Urothelium cell line (cell line): ENCODE measurements at regions not wholly inside any gene's neighbourhood (a gene's known extent, or its start where the extent isn't known, plus 50 kb on each side); places are given as distances from the start of the nearest gene placed in this dataset.
"Not testable (repeated sequence)": the region's sequence is repeated elsewhere in the genome, so short reads cannot be mapped to it uniquely, and the experiment has no call there.

Source experiments
- DNase-seq: peaks from one replicate; pipeline ENCODE4 v3.0.0; 2011; ENCODE audit warnings: low spot score, mixed read lengths
- FAIRE-seq: peaks from 2 replicates; lab custom pipeline; 2011; peaks lifted over from hg19 to GRCh38; lab: Jason Lieb, UNC

- DNase-seq = no peak
- FAIRE-seq = no peak
These were observed 85.3 kb downstream of the TYW3 start for GRCh38 chr1:74818241-74818640.

- FAIRE-seq (no peak), DNase-seq (no peak)
These were observed 85.9 kb downstream of the TYW3 start for GRCh38 chr1:74818661-74819456.

GRCh38 chr1:74822851-74823401 lies 90.0 kb downstream of the TYW3 start:
- DNase-seq (no peak), FAIRE-seq (no peak)

GRCh38 chr1:74824497-74825107 lies 91.7 kb downstream of the TYW3 start:
- DNase-seq = no peak
- FAIRE-seq = no peak

GRCh38 chr1:74830766-74831165 lies 97.8 kb downstream of the TYW3 start:
- DNase-seq = no peak
- FAIRE-seq = no peak

- FAIRE-seq (no peak), DNase-seq (no peak)
These were observed 101.3 kb downstream of the TYW3 start for GRCh38 chr1:74834261-74834660.

GRCh38 chr1:74835051-74835450 lies 102.1 kb downstream of the TYW3 start:
- DNase-seq (no peak), FAIRE-seq (no peak)

GRCh38 chr1:74842726-74843125 lies 109.8 kb downstream of the TYW3 start:
- FAIRE-seq = no peak
- no peak for DNase-seq

- no peak for DNase-seq
- no peak for FAIRE-seq
These were observed 114.8 kb downstream of the TYW3 start for GRCh38 chr1:74847715-74848114.

- FAIRE-seq (no peak), DNase-seq (no peak)
These were observed 120.8 kb downstream of the TYW3 start for GRCh38 chr1:74853756-74854155.

- FAIRE-seq (no peak), DNase-seq (no peak)
These were observed 123.2 kb downstream of the TYW3 start for GRCh38 chr1:74856174-74856573.

GRCh38 chr1:74857676-74858075 lies 124.7 kb downstream of the TYW3 start:
- DNase-seq (no peak), FAIRE-seq (no peak)

GRCh38 chr1:74858136-74858535 lies 125.2 kb downstream of the TYW3 start:
- FAIRE-seq = no peak
- no peak for DNase-seq

GRCh38 chr1:74861867-74862266 lies 128.9 kb downstream of the TYW3 start:
- DNase-seq (no peak), FAIRE-seq (no peak)

- FAIRE-seq (no peak), DNase-seq (no peak)
These were observed 136.8 kb downstream of the TYW3 start for GRCh38 chr1:74869702-74870101.

- not testable (repeated sequence) for DNase-seq, FAIRE-seq
These were observed 144.4 kb downstream of the TYW3 start for GRCh38 chr1:74877366-74877765.

GRCh38 chr1:74895411-74895810 lies 162.5 kb downstream of the TYW3 start:
- no peak for FAIRE-seq
- no peak for DNase-seq

- DNase-seq (no peak), FAIRE-seq (no peak)
These were observed 175.2 kb downstream of the TYW3 start for GRCh38 chr1:74908131-74908530.

GRCh38 chr1:74908797-74909196 lies 175.8 kb downstream of the TYW3 start:
- DNase-seq (no peak), FAIRE-seq (no peak)

GRCh38 chr1:74913978-74914377 lies 181.0 kb downstream of the TYW3 start:
- FAIRE-seq = no peak
- no peak for DNase-seq

- FAIRE-seq (no peak), DNase-seq (no peak)
These were observed 200.5 kb downstream of the TYW3 start for GRCh38 chr1:74933500-74933899.

- DNase-seq = no peak
These were observed 198.7 kb upstream of the LHX8 start for GRCh38 chr1:74935446-74935845.

More at GRCh38 chr1:74935446-74935845, 198.7 kb upstream of the LHX8 start:
- FAIRE-seq = no peak
